Uterus (tissue), 2 donors: ENCODE measurements at regions not wholly inside any gene's neighbourhood (a gene's known extent, or its start where the extent isn't known, plus 50 kb on each side); places are given as distances from the start of the nearest gene placed in this dataset.

Experiments used
- CTCF ChIP-seq, 4 experiments: fragments of 200-600 bp in 2 of 4; fragments of 450-650 bp in 2 of 4; sonication (generic) in 2 of 4; IDR thresholded peaks; one replicate each; pipeline ENCODE4 v1.5.1; 2016 to 2019; ENCODE audit warnings: antibody characterized with exemption in 4 of 4, mild to moderate bottlenecking in 2 of 4, moderate library complexity in 1 of 4
- POLR2A ChIP-seq, 2 donors: fragments of 450-650 bp; IDR thresholded peaks; one replicate each; pipeline ENCODE4 v1.6.1; 2016; ENCODE audit warnings: antibody characterized with exemption in 2 of 2, mild to moderate bottlenecking in 1 of 2, moderate library complexity in 1 of 2

- TF ChIP-seq CTCF (IDR thresholded peaks at IDR 0.05) (no peak), POLR2A (IDR thresholded peaks at IDR 0.05) (no peak)
Measured at GRCh38 chr10:36018996-36019395, 376.9 kb upstream of the FZD8 start.
